ENCODE measurements at regions not wholly inside any gene's neighbourhood (a gene's known extent, or its start where the extent isn't known, plus 50 kb on each side); places are given as distances from the start of the nearest gene placed in this dataset.
A peak's percentile ranks its signal among the peaks of the same experiment; 100 is the strongest.
"Not testable (repeated sequence)": the region's sequence is repeated elsewhere in the genome, so short reads cannot be mapped to it uniquely, and the experiment has no call there.

GRCh38 chrX:90575155-90575554 is 653.4 kb downstream of the TGIF2LX start:
- H3K36me3 ChIP-seq (replicated peaks); H3K4me3 ChIP-seq; H3K4me1 ChIP-seq; H3K27me3 ChIP-seq (ENCODE audit: low read depth); in situ Hi-C loops (cut with MboI; ENCODE audit: low sequenced_read_pairs); H3K9me3 ChIP-seq; DNase-seq (ENCODE audit: low spot score in 2 of 2): not testable (repeated sequence)

GRCh38 chrX:90601921-90602320 is 680.2 kb downstream of the TGIF2LX start:
- H3K4me3 ChIP-seq; H3K27me3 ChIP-seq (ENCODE audit: low read depth); DNase-seq (ENCODE audit: low spot score in 2 of 2); H3K4me1 ChIP-seq; H3K36me3 ChIP-seq (replicated peaks); in situ Hi-C loops (cut with MboI; ENCODE audit: low sequenced_read_pairs); H3K9me3 ChIP-seq: not testable (repeated sequence)

GRCh38 chrX:90605736-90606135 is 684.0 kb downstream of the TGIF2LX start:
- H3K27me3 ChIP-seq (ENCODE audit: low read depth); H3K4me1 ChIP-seq; H3K36me3 ChIP-seq (replicated peaks); H3K9me3 ChIP-seq; DNase-seq (ENCODE audit: low spot score in 2 of 2); H3K4me3 ChIP-seq; in situ Hi-C loops (cut with MboI; ENCODE audit: low sequenced_read_pairs): not testable (repeated sequence)

GRCh38 chrX:90617710-90618325 is 696.1 kb downstream of the TGIF2LX start:
- Histone ChIP-seq H3K27me3 (ENCODE audit: low read depth) (no peaks in the 10 kb centered on the region), H3K9me3 (no peaks in the 10 kb centered on the region), H3K4me1 (no peaks in the 10 kb centered on the region), H3K4me3 (no peak overlapping the region), H3K36me3 (replicated peaks) (no peaks in the 10 kb centered on the region)
- in situ Hi-C loops (cut with MboI; ENCODE audit: low sequenced_read_pairs): no loop called here
- no peak for DNase-seq (ENCODE audit: low spot score in 2 of 2)

GRCh38 chrX:90665161-90665560 is 743.5 kb downstream of the TGIF2LX start:
- H3K36me3 ChIP-seq (replicated peaks); H3K4me3 ChIP-seq; H3K4me1 ChIP-seq; H3K27me3 ChIP-seq (ENCODE audit: low read depth); H3K9me3 ChIP-seq; in situ Hi-C loops (cut with MboI; ENCODE audit: low sequenced_read_pairs): not testable (repeated sequence)
- DNase-seq (ENCODE audit: low spot score in 2 of 2): peak in 1 of 2 experiments; percentile 8

- H3K4me1 ChIP-seq; in situ Hi-C loops (cut with MboI; ENCODE audit: low sequenced_read_pairs); H3K4me3 ChIP-seq; H3K27me3 ChIP-seq (ENCODE audit: low read depth); H3K36me3 ChIP-seq (replicated peaks); DNase-seq (ENCODE audit: low spot score in 2 of 2); H3K9me3 ChIP-seq: not testable (repeated sequence)
These were observed 721.1 kb upstream of the PABPC5 start for GRCh38 chrX:90713552-90713951.

- H3K36me3 ChIP-seq (replicated peaks); H3K4me1 ChIP-seq; DNase-seq (ENCODE audit: low spot score in 2 of 2); H3K9me3 ChIP-seq; H3K27me3 ChIP-seq (ENCODE audit: low read depth); in situ Hi-C loops (cut with MboI; ENCODE audit: low sequenced_read_pairs); H3K4me3 ChIP-seq: not testable (repeated sequence)
These were observed 697.1 kb upstream of the PABPC5 start for GRCh38 chrX:90737555-90737954.

GRCh38 chrX:90757619-90758018 is 677.0 kb upstream of the PABPC5 start:
- H3K9me3 ChIP-seq; in situ Hi-C loops (cut with MboI; ENCODE audit: low sequenced_read_pairs); H3K36me3 ChIP-seq (replicated peaks): not testable (repeated sequence)

GRCh38 chrX:90765482-90765881 is 669.2 kb upstream of the PABPC5 start:
- DNase-seq (ENCODE audit: low spot score in 2 of 2); H3K27me3 ChIP-seq (ENCODE audit: low read depth); H3K9me3 ChIP-seq; H3K4me3 ChIP-seq; H3K4me1 ChIP-seq; in situ Hi-C loops (cut with MboI; ENCODE audit: low sequenced_read_pairs); H3K36me3 ChIP-seq (replicated peaks): not testable (repeated sequence)

More at GRCh38 chrX:90757619-90758018, 677.0 kb upstream of the PABPC5 start:
- DNase-seq (ENCODE audit: low spot score in 2 of 2); H3K4me3 ChIP-seq; H3K27me3 ChIP-seq (ENCODE audit: low read depth); H3K4me1 ChIP-seq: not testable (repeated sequence)

GRCh38 chrX:90780286-90780789 is 654.3 kb upstream of the PABPC5 start:
- H3K36me3 ChIP-seq (replicated peaks); H3K4me3 ChIP-seq; H3K4me1 ChIP-seq; in situ Hi-C loops (cut with MboI; ENCODE audit: low sequenced_read_pairs); H3K27me3 ChIP-seq (ENCODE audit: low read depth); H3K9me3 ChIP-seq: not testable (repeated sequence)
- DNase-seq (ENCODE audit: low spot score in 2 of 2): peak; percentile 48 to 79

Data from HAP-1 (cell line).